GM23338 (cell line): ENCODE measurements at regions not wholly inside any gene's neighbourhood (a gene's known extent, or its start where the extent isn't known, plus 50 kb on each side); places are given as distances from the start of the nearest gene placed in this dataset.

Experiments
- ATAC-seq: fragments of 200-7000 bp; cut with Tn5 transposase; 3 replicates; pipeline ENCODE4 v1.9.1; 2020
- DNase-seq: peaks from one replicate; pipeline ENCODE4 v3.0.0-alpha.2; 2015; ENCODE audit warnings: low spot score
- H2AFZ ChIP-seq: fragments of 200-600 bp; sonication (generic); 2 replicates; pipeline ENCODE4 v1.8.0; 2016; ENCODE audit warnings: antibody characterized with exemption, mild to moderate bottlenecking, moderate library complexity
- H3F3A ChIP-seq: fragments of 200-600 bp; sonication (generic); replicated peaks from 2 replicates; pipeline ENCODE4 v1.8.0; 2017; ENCODE audit warnings: antibody characterized with exemption, mixed run types, low read depth
- H3K27ac ChIP-seq: fragments of 200-600 bp; sonication (generic); 2 replicates; pipeline ENCODE4 v1.6.1; 2016; ENCODE audit warnings: low read depth
- H3K27me3 ChIP-seq: fragments of 200-600 bp; sonication (generic); 2 replicates; pipeline ENCODE4 v1.8.0; 2016; ENCODE audit warnings: mild to moderate bottlenecking, mixed run types, moderate library complexity; ENCODE audit not compliant: insufficient read depth
- H3K36me3 ChIP-seq: fragments of 200-600 bp; sonication (generic); 2 replicates; pipeline ENCODE4 v1.8.0; 2016; ENCODE audit warnings: mild to moderate bottlenecking; ENCODE audit not compliant: insufficient read depth
- H3K4me1 ChIP-seq: fragments of 200-600 bp; sonication (generic); 2 replicates; pipeline ENCODE4 v1.8.0; 2016; ENCODE audit warnings: mild to moderate bottlenecking, moderate library complexity; ENCODE audit not compliant: insufficient read depth
- H3K4me2 ChIP-seq: fragments of 200-600 bp; sonication (generic); 2 replicates; pipeline ENCODE4 v1.7.1; 2017; ENCODE audit warnings: mixed run types
- H3K4me3 ChIP-seq: fragments of 200-600 bp; sonication (generic); 2 replicates; pipeline ENCODE4 v1.6.1; 2016; ENCODE audit warnings: mixed run types
- H3K79me2 ChIP-seq: fragments of 200-600 bp; sonication (generic); replicated peaks from 2 replicates; pipeline ENCODE4 v1.8.0; 2017; ENCODE audit warnings: mild to moderate bottlenecking; ENCODE audit not compliant: insufficient read depth
- H3K9me2 ChIP-seq: fragments of 200-600 bp; sonication (generic); 2 replicates; pipeline ENCODE4 v1.8.0; 2017; ENCODE audit not compliant: insufficient read depth
- H4K20me1 ChIP-seq: fragments of 200-600 bp; sonication (generic); replicated peaks from 2 replicates; pipeline ENCODE4 v1.8.0; 2017; ENCODE audit warnings: mild to moderate bottlenecking; ENCODE audit not compliant: insufficient read depth
- H3K27ac Mint-ChIP-seq: 2 replicates; pipeline ENCODE4 v1.8.0; 2020; ENCODE audit warnings: inconsistent platforms, mild to moderate bottlenecking, moderate library complexity, mixed read lengths
- H3K27me3 Mint-ChIP-seq: 3 replicates; pipeline ENCODE4 v1.8.0; 2022; ENCODE audit warnings: low read depth, mild to moderate bottlenecking, moderate library complexity, mixed read lengths, inconsistent platforms; ENCODE audit not compliant: insufficient read depth, poor library complexity
- H3K36me3 Mint-ChIP-seq: 3 replicates; pipeline ENCODE4 v1.8.0; 2021; ENCODE audit warnings: low read depth, mild to moderate bottlenecking, inconsistent platforms, moderate library complexity, mixed read lengths
- H3K4me1 Mint-ChIP-seq: 3 replicates; pipeline ENCODE4 v1.8.0; 2020; ENCODE audit warnings: mild to moderate bottlenecking, inconsistent platforms, mixed read lengths
- H3K4me3 Mint-ChIP-seq: 3 replicates; pipeline ENCODE4 v1.8.0; 2021; ENCODE audit warnings: moderate library complexity, mild to moderate bottlenecking, inconsistent platforms, mixed read lengths
- H3K9me3 Mint-ChIP-seq: 3 replicates; pipeline ENCODE4 v1.8.0; 2020; ENCODE audit warnings: moderate library complexity, mild to moderate bottlenecking, inconsistent platforms, mixed read lengths
- CREB1 ChIP-seq: fragments of 250-450 bp; sonication (Bioruptor Pico); IDR thresholded peaks from 2 replicates; pipeline ENCODE4 v1.5.0; 2020; ENCODE audit warnings: low read depth, mild to moderate bottlenecking, moderate library complexity
- EZH2phosphoT487 ChIP-seq: fragments of 200-600 bp; sonication (generic); IDR thresholded peaks from one replicate; pipeline ENCODE4 v1.8.1; 2018; ENCODE audit warnings: antibody characterized with exemption; ENCODE audit not compliant: unreplicated experiment
- JUNB ChIP-seq: IDR thresholded peaks from one replicate; pipeline ENCODE4 v1.6.1; 2016; ENCODE audit warnings: antibody characterized with exemption; ENCODE audit not compliant: unreplicated experiment
- NANOG ChIP-seq: IDR thresholded peaks from 2 replicates; pipeline ENCODE4 v1.6.1; 2016; ENCODE audit warnings: antibody characterized with exemption, borderline replicate concordance
- STAT1 ChIP-seq: IDR thresholded peaks from one replicate; pipeline ENCODE4 v1.6.1; 2016; ENCODE audit warnings: antibody characterized with exemption; ENCODE audit not compliant: unreplicated experiment
- ZNF114 ChIP-seq: fragments of 250-450 bp; sonication (Bioruptor Pico); IDR thresholded peaks from 2 replicates; pipeline ENCODE4 v1.5.0; 2020; ENCODE audit warnings: mild to moderate bottlenecking, moderate library complexity
- ZNF331 ChIP-seq: fragments of 250-450 bp; sonication (Bioruptor Pico); IDR thresholded peaks from 2 replicates; pipeline ENCODE4 v1.5.0; 2020; ENCODE audit warnings: low read depth, mild to moderate bottlenecking, moderate library complexity
- TF ChIP-seq, protein P1 (sequence below): IDR thresholded peaks from 2 replicates; pipeline ENCODE4 v1.6.1; 2016; ENCODE audit warnings: antibody characterized with exemption
- TF ChIP-seq, protein P2 (sequence below): IDR thresholded peaks from one replicate; pipeline ENCODE4 v1.6.1; 2018; ENCODE audit warnings: antibody characterized with exemption; ENCODE audit not compliant: unreplicated experiment

DNA sequence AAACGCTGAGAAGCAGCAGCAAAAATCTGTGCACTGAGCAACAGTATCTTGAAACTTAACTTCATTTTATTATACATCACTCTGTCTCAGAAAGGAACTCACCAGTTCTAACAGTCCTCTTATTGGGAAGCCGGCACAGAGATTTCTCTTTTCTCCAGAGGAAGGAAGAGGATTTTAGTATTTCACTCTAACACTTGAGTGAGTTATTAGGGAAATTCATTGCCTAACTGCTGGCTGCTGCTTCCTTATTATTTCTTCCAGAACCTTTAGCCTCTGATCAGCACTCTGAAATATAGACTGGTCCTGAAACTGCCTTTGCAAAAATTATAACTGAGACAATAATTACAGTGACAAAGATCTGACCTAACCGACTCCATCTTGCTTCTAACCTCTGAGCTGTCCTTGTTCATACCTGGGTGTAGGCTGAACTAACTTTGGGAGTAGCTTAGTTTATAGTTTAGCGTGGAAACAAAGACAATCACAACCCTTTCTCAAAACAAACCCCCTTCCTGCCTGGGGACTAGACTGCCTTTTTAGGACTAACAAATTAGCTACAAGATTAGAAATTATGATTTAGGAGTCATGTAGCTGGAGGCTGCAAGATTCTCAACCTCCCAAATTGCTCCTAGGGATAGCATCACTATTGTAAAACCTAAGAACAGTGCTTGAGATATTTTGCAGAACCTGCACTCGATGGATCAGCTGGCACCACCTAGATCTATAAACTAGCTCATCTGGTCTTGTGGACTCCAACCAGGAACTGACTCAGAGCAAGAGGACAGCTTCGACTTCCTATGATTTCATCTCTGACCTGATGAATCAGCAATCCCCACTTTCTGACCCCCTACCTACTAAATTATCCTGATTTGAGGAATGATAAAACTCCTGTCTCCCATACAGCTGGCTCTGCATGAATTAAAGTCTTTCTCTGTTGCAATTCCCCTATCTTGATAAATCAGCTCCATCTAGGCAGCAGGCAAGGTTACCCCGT lies 117.5 kb downstream of the DYRK2 start:
- Histone ChIP-seq H3K9me2 (no peaks in the 10 kb centered on the region; the same call in none of the 2 replicates), H2AFZ (peak overlapping the region; percentile 92; the same call in 1 of the 2 replicates), H3K27me3 (no peaks in the 10 kb centered on the region), H3K36me3 (no peaks in the 10 kb centered on the region), H3K27ac (peak overlapping the region; percentile 63; the same call in 1 of the 2 replicates), H3K79me2 (no peaks in the 10 kb centered on the region), H3K4me1 (peaks cover 5% of the 10 kb centered on the region), H3F3A (no peaks in the 10 kb centered on the region), H4K20me1 (no peaks in the 10 kb centered on the region), H3K4me3 (no peak overlapping the region), H3K4me2 (no peak overlapping the region)
- Mint-ChIP-seq H3K27me3 (peaks cover 3% of the 10 kb centered on the region), H3K27ac (no peak overlapping the region), H3K9me3 (peaks cover 12% of the 10 kb centered on the region), H3K4me1 (peaks cover 6% of the 10 kb centered on the region; the same call in 2 of the 3 replicates), H3K36me3 (peaks cover 8% of the 10 kb centered on the region; the same call in 2 of the 3 replicates), H3K4me3 (no peak overlapping the region)
- no peak for ATAC-seq
- TF ChIP-seq ZNF331: no peak
- TF ChIP-seq STAT1: no peak
- TF ChIP-seq CREB1 (CRISPR knock-in tag): no peak
- no peak for TF ChIP-seq NANOG
- no peak for TF ChIP-seq ZNF114 (CRISPR knock-in tag)
- no peak for TF ChIP-seq JUNB
- TF ChIP-seq, protein P1, sequence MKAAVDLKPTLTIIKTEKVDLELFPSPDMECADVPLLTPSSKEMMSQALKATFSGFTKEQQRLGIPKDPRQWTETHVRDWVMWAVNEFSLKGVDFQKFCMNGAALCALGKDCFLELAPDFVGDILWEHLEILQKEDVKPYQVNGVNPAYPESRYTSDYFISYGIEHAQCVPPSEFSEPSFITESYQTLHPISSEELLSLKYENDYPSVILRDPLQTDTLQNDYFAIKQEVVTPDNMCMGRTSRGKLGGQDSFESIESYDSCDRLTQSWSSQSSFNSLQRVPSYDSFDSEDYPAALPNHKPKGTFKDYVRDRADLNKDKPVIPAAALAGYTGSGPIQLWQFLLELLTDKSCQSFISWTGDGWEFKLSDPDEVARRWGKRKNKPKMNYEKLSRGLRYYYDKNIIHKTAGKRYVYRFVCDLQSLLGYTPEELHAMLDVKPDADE: no peak
- no peak for TF ChIP-seq EZH2phosphoT487
- TF ChIP-seq, protein P2, sequence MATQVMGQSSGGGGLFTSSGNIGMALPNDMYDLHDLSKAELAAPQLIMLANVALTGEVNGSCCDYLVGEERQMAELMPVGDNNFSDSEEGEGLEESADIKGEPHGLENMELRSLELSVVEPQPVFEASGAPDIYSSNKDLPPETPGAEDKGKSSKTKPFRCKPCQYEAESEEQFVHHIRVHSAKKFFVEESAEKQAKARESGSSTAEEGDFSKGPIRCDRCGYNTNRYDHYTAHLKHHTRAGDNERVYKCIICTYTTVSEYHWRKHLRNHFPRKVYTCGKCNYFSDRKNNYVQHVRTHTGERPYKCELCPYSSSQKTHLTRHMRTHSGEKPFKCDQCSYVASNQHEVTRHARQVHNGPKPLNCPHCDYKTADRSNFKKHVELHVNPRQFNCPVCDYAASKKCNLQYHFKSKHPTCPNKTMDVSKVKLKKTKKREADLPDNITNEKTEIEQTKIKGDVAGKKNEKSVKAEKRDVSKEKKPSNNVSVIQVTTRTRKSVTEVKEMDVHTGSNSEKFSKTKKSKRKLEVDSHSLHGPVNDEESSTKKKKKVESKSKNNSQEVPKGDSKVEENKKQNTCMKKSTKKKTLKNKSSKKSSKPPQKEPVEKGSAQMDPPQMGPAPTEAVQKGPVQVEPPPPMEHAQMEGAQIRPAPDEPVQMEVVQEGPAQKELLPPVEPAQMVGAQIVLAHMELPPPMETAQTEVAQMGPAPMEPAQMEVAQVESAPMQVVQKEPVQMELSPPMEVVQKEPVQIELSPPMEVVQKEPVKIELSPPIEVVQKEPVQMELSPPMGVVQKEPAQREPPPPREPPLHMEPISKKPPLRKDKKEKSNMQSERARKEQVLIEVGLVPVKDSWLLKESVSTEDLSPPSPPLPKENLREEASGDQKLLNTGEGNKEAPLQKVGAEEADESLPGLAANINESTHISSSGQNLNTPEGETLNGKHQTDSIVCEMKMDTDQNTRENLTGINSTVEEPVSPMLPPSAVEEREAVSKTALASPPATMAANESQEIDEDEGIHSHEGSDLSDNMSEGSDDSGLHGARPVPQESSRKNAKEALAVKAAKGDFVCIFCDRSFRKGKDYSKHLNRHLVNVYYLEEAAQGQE: no peak
- DNase-seq: no peak
